Suppressor macrophage treated with lipopolysaccharide for 1 hour (primary cell): ENCODE measurements at regions not wholly inside any gene's neighbourhood (a gene's known extent, or its start where the extent isn't known, plus 50 kb on each side); places are given as distances from the start of the nearest gene placed in this dataset.

Experiments
- DNase-seq, 3 donors: peaks; one replicate each; pipeline ENCODE4 v3.0.0-alpha.2; 2020 to 2022

- DNase-seq = peak in 1 of 3 donors; percentile 11
Observed at GRCh38 chr12:14257303-14257733, 108.2 kb upstream of the ATF7IP start.

GRCh38 chr12:14257734-14258574 lies 107.5 kb upstream of the ATF7IP start:
- DNase-seq = peak; percentile 61 to 75 (median 67)

DNA sequence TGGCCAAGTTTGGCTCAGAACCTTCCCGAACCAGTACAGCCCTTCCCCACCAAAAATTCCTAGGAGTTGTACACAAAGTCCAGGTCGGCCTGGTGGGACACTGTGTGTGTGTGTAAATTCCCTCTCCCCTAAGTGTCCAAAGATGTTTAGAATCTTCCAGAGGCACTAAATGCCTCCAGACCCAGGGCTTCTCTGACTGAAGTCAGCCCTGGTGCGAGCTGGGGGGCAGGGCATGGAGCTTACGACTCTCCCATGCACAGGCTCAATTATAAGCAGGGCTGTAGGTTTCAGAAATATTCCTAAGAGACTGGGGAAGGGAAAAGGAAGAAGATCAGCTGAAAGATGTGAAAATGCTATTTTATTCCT lies 106.9 kb upstream of the ATF7IP start:
- DNase-seq = no peak

GRCh38 chr12:14259481-14260010 lies 105.9 kb upstream of the ATF7IP start:
- DNase-seq = peak in 1 of 3 donors; percentile 9

- DNase-seq = peak; percentile 51 to 72 (median 64)
Observed at GRCh38 chr12:14260011-14260993, 105.2 kb upstream of the ATF7IP start.

- no peak for DNase-seq
Observed at GRCh38 chr12:14261096-14261495, 104.4 kb upstream of the ATF7IP start.

- no peak for DNase-seq
Observed at GRCh38 chr12:14261861-14262260, 103.6 kb upstream of the ATF7IP start.

DNA sequence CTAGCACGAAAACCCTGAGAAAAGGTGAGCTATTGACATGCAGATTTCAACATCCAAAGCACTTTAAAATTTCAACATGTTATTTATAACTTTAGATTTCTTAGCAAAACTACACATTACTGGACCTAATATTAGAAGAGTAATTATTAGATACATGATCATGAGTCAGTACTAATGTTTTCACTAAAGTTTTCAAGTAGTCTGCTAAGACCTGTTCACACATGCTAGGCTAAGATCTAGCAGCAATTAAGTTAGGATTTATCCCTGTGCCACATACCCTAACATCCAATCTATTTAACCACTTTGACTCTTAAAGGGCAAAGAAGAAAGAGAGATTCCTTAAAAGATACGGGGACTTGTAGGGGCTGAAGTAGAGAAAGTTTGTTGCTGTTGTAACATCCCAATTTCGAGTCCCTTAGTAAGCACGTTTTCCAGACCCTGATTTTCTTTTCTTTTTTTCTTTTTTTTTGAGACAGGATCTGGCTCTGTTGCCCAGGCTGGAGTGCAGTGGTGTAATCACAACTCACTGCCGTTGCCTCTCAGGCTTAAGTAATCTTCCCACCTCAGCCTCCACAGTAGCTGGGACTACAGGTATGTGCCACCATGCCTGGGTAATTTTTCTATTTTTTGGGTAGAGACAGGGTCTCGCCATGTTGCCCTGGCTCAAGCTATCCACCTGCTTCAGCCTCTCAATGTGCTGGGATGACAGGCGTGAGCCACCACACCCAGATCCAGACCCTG lies 102.5 kb upstream of the ATF7IP start:
- DNase-seq = no peak

GRCh38 chr12:14263742-14264141 lies 101.7 kb upstream of the ATF7IP start:
- DNase-seq = no peak

DNA sequence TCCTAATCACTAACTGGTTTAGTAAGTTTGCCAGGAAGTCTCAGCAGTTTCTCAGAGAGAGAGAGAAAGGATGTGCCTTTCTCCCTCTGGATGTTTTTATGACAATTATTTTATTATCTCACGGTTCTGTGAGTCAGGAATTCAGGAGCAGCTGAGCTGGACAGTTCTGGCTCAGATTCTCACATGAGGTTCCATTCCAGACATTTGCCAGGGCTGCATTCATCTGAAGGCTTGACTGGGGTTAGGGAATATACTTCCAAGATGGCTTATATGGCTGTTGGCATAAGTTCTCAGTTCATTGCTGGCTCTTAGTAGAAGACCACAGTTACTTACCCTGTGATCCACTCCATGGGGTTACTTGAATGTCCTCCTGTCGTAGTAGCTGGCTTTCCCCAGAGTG lies 101.2 kb upstream of the ATF7IP start:
- DNase-seq = no peak

GRCh38 chr12:14264778-14265177 lies 100.7 kb upstream of the ATF7IP start:
- peak; percentile 78 to 94 (median 90) for DNase-seq

DNA sequence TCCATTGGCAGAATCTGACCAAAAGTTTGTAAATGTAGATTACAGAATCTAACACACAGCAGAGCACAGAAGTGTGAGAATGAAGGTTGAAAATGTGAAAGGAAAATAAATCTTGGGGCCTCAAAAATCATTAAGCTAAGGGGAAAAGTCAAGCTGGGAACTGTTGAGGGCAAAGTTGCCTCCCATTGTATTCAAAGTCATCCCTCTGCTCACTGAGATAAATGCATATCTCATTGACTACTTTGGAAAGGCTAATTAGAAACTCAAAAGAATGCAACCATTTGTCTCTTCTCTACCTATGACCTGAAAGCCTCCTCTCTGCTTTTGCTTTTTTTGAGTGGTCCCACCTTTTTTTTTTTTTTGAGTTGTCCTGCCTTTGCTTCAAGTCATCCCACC lies 97.4 kb upstream of the ATF7IP start:
- no peak for DNase-seq

DNA sequence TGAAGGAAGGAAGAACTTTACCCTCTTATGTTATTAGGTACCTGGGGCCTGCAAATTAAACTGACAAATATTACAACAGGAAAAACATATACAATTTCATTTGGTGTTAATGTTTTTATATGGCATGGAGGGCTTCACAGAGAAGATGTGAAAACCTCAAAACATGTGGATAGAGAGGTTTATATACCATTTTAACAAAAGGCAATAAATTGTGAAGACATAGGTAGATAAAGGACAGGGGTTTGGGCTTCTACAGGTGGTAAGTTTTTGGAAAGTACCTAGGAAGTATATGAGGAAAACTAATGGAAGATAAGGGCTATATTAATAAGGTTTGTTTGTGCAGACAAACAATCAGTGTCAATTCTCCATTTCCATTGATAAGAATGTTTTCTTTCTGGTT lies 95.1 kb upstream of the ATF7IP start:
- no peak for DNase-seq

DNA sequence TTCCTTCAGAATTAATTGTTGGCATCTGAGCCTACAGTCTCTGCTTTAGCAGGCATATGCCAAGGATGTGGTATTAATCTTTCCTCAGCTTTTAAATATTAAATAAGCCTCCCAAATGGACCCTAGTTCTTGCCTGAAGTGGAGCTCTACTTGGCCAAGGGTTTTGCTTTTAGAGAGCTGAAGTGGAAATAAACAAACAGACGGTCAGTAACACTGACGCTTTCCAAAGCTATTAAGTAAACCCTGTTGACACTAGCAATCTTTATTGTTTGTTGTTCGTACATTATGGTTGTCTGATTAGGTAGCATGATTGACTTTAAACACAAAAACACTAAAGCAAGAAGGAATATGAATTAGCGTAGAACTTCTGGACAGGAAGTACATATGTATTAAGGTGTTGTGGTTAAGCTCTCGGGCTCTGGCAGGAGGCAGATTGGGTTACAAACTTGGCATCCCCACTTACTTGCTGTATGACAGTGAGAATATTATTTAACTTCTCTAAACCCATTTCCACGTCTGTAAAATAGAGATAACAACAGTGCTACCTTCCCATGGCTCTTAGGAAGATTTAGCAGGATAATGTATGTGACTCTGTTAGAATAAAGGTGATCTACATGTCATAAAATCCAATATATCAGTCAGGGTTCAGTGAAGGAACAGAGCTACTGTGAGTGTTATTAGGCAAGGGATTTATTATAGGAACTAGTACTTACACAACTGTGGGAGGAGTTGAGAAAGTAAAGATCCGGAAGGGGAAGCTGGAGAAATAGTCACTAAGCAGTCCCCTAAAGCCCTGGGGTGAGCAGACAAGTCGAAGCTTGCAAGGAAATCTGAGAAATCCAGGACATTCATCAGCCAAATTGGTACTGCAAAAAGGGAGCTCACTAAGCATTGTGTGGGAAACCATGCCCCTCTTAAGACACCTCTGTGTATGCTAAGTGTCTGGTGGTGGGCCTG lies 92.2 kb upstream of the ATF7IP start:
- DNase-seq = peak; percentile 80 to 91 (median 90)

DNA sequence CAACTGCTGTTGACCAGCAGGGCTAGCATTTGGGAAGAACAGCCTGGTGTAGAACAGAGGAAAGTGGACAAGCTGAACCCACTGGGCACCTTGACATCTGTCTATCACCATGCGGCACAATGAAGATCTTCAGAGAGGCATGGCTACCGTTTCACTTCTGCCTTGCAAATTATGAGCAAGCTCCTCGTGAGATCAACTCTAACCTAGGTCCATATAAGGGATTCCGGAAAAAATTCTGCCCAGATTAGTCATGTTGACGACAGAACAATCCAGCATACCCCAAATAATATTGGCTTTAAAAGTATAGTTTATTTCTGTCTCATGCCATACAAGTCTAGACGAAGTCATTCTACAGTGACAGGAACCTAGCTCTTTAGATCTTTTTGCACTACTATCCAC lies 91.6 kb upstream of the ATF7IP start:
- peak; percentile 66 to 83 (median 75) for DNase-seq

DNA sequence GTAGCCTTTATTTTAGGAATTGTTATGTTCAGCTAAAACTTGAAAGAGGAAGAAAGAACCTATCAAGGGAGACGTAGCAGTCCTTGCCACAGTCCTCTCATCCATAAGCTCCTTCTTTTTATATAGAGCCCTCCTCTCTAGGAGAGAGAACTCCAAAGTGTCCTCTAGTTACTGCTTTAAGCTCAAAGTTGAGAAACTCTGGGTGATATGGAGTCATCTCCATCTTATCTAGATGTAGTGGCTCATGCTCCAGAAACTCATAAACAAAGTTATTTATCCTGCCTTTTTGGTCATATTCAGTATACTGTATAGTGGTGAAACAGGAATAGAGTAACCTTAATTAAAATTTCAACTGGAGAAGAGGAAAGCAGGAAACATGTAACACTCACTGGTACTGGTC lies 90.4 kb upstream of the ATF7IP start:
- no peak for DNase-seq

DNA sequence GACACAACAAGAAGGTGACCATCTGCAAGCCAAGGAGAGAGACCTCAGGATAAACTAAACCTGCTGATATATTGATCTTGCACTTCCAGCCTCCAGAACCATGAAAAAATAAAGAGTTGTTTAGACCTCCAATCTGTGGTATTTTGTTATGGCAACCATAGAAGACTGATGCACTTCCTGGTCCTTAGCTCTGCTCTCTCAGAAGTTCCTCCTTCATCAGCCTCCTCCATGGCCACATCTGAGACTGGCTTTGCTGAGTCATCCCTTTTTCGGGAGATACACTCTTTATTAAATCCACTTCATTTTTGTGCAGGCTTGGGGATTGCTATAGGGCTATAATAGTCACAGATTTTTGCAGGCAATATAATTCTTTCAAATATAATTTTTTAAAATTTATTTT lies 89.6 kb upstream of the ATF7IP start:
- DNase-seq = peak in 1 of 3 donors; percentile 26

- no peak for DNase-seq
Observed at GRCh38 chr12:14278294-14278953, 87.1 kb upstream of the ATF7IP start.

DNA sequence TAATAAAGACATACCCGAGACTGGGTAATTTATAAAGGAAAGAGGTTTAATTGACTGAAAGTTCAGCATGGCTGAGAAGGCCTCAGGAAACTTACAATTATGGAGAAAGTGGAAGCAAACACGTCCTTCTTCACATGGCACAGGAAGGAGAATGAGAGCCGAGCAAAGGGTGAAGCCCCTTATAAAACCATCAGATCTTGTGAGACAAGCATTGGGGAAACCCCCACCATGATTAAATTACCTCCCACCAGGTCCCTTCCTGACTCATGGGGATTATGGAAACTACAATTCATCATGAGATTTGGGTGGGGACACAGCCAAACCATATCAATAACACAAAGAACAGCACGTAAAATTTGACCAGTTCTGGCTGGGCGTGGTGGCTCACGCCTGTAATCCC lies 85.6 kb upstream of the ATF7IP start:
- peak in 1 of 3 donors; percentile 48 for DNase-seq

DNA sequence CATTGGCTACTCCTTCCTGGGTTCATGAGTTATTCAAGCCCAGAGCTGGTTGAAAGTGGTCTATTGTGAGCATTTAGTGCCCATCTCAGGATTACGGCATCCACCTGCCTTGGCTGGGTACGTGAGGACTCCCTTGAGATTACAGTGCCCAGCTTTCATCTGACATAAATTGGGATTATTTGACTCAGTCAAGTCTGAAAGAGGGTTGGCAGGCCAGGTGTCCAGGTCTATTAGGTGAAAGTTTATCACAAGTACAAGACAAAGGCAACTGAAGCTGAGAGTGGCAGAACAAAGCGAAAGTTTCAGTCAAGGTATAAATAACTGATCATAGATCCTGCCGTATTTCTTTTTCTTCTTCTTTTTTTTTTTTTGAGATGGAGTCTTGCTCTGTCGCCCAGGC lies 84.6 kb upstream of the ATF7IP start:
- DNase-seq = no peak

DNA sequence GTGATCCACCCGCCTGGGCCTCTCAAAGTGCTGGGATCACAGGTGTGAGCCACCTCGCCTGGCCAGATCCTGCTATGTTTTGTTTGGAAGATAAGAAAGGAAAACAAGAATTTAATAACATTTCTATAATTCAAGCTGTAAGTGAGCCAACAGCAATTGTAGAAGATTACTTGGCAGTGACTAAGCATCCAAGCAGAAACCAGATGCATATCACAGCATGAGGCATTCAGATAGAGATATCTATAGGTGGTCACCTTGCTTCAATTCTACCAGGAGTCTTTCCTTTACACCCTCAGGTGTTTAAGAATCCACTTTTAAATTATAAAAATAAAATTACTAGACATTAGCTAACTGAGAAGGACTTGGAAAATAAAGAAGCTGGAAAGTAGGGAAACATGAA lies 83.9 kb upstream of the ATF7IP start:
- DNase-seq = no peak
